Effector CD4-positive, alpha-beta T cell (primary cell): ENCODE measurements at regions not wholly inside any gene's neighbourhood (a gene's known extent, or its start where the extent isn't known, plus 50 kb on each side); places are given as distances from the start of the nearest gene placed in this dataset.

Source experiments
- DNase-seq: peaks from one replicate; pipeline ENCODE4 v3.0.0-alpha.2; 2020

- no peak for DNase-seq
These were observed 157.0 kb upstream of the NDUFV2 start for GRCh38 chr18:8945514-8945913.

GRCh38 chr18:8946066-8946838 is 156.2 kb upstream of the NDUFV2 start:
- DNase-seq = no peak

GRCh38 chr18:8947566-8947965 is 154.9 kb upstream of the NDUFV2 start:
- DNase-seq = no peak

- DNase-seq = no peak
These were observed 154.5 kb upstream of the NDUFV2 start for GRCh38 chr18:8948011-8948410.

- no peak for DNase-seq
These were observed 153.9 kb upstream of the NDUFV2 start for GRCh38 chr18:8948471-8949149.

- no peak for DNase-seq
These were observed 153.3 kb upstream of the NDUFV2 start for GRCh38 chr18:8949206-8949605.

- DNase-seq = no peak
These were observed 151.0 kb upstream of the NDUFV2 start for GRCh38 chr18:8951491-8951890.

- DNase-seq = no peak
These were observed 150.3 kb upstream of the NDUFV2 start for GRCh38 chr18:8952174-8952573.

- DNase-seq = no peak
These were observed 149.4 kb upstream of the NDUFV2 start for GRCh38 chr18:8952769-8953760.

- DNase-seq = no peak
These were observed 144.8 kb upstream of the NDUFV2 start for GRCh38 chr18:8957731-8958130.

- DNase-seq = no peak
These were observed 143.8 kb upstream of the NDUFV2 start for GRCh38 chr18:8958660-8959059.

- no peak for DNase-seq
These were observed 142.9 kb upstream of the NDUFV2 start for GRCh38 chr18:8959551-8960135.

GRCh38 chr18:8960740-8961657 is 141.5 kb upstream of the NDUFV2 start:
- DNase-seq = no peak

GRCh38 chr18:8962192-8962779 is 140.2 kb upstream of the NDUFV2 start:
- DNase-seq = no peak

GRCh38 chr18:8962855-8963635 is 139.5 kb upstream of the NDUFV2 start:
- no peak for DNase-seq

GRCh38 chr18:8963876-8964275 is 138.6 kb upstream of the NDUFV2 start:
- DNase-seq = no peak

- DNase-seq = no peak
These were observed 137.1 kb upstream of the NDUFV2 start for GRCh38 chr18:8965398-8965797.

GRCh38 chr18:8966821-8967220 is 135.7 kb upstream of the NDUFV2 start:
- no peak for DNase-seq

- DNase-seq = no peak
These were observed 134.9 kb upstream of the NDUFV2 start for GRCh38 chr18:8967573-8967972.

- DNase-seq = no peak
These were observed 132.7 kb upstream of the NDUFV2 start for GRCh38 chr18:8969639-8970390.
